ENCODE measurements at regions not wholly inside any gene's neighbourhood (a gene's known extent, or its start where the extent isn't known, plus 50 kb on each side); places are given as distances from the start of the nearest gene placed in this dataset.

- Histone ChIP-seq H3K23me2 (ENCODE audit: insufficient read length, low read depth, low read length, poor library complexity, severe bottlenecking) (no peaks in the 10 kb centered on the region), H3K18ac (ENCODE audit: insufficient read length, low read depth, low read length) (no peak overlapping the region), H3K79me2 (ENCODE audit: insufficient read depth, low read length) (no peaks in the 10 kb centered on the region), H4K8ac (replicated peaks; ENCODE audit: insufficient read length, low read depth, low read length) (no peak overlapping the region), H4K5ac (ENCODE audit: insufficient read length, low read depth, low read length) (no peak overlapping the region), H3K9ac (ENCODE audit: extremely low read depth, insufficient read length, low read length) (no peak overlapping the region), H2BK12ac (ENCODE audit: insufficient read length, low read depth, low read length) (no peak overlapping the region), H2AFZ (ENCODE audit: low read length) (no peak overlapping the region), H3K23ac (ENCODE audit: insufficient read length, low read depth, low read length) (no peak overlapping the region), H2BK20ac (ENCODE audit: low read depth, low read length, poor library complexity, severe bottlenecking) (no peak overlapping the region), H3K56ac (ENCODE audit: insufficient read length, low read depth, low read length) (no peak overlapping the region), H2BK120ac (ENCODE audit: low read depth, low read length, poor library complexity, severe bottlenecking) (no peak overlapping the region), H3K9me3 (ENCODE audit: control insufficient read depth, low read depth, low read length) (no peaks in the 10 kb centered on the region), H3K14ac (ENCODE audit: insufficient read depth, low read length) (no peak overlapping the region), H2BK15ac (ENCODE audit: low read depth, low read length) (no peak overlapping the region), H3K79me1 (ENCODE audit: insufficient read depth, low read depth, low read length, poor library complexity, severe bottlenecking) (no peaks in the 10 kb centered on the region), H4K20me1 (ENCODE audit: control insufficient read depth, insufficient read depth, insufficient read length) (no peaks in the 10 kb centered on the region), H3T11ph (ENCODE audit: low read length) (no peak overlapping the region), H3K4me1 (ENCODE audit: insufficient read depth, low read length) (no peaks in the 10 kb centered on the region), H3K27me3 (ENCODE audit: insufficient read depth, low read length) (no peaks in the 10 kb centered on the region), H2BK5ac (ENCODE audit: insufficient read length, low read length) (no peak overlapping the region), H3K4me2 (ENCODE audit: insufficient read depth, insufficient read length, low read length) (no peak overlapping the region), H2AK5ac (ENCODE audit: insufficient read length, low read length) (no peak overlapping the region), H3K4ac (ENCODE audit: low read depth, low read length) (no peak overlapping the region), H4K91ac (ENCODE audit: insufficient read length, low read depth, low read length) (no peak overlapping the region), H3K27ac (ENCODE audit: insufficient read length, low read depth, low read length) (no peak overlapping the region)
- no peak for DNase-seq
- Mint-ChIP-seq H3K27ac (peak overlapping the region in 1 of 3 experiments; percentile 81; a peak in 1 of 7 replicates), H3K36me3 (ENCODE audit: insufficient read depth in 1 of 3, low read depth in 3 of 3) (peaks cover 0 to 8% (median 0%) of the 10 kb centered on the region in 3 experiments; a peak in 3 of 7 replicates), H3K4me3 (no peak overlapping the region), H3K9me3 (peaks cover 3% of the 10 kb centered on the region in 2 experiments; a peak in 2 of 5 replicates), H3K4me1 (no peaks in the 10 kb centered on the region), H3K27me3 (ENCODE audit: low read depth) (no peaks in the 10 kb centered on the region; the same call in 1 of the 2 replicates)
- WGBS (ENCODE audit: extremely low coverage, insufficient read length, low lambda C conversion rate), result no CpG with 5 or more reads among the region's 2 CpGs
- no peak for TF ChIP-seq CTCF (conservative IDR thresholded peaks at IDR 0.05)
Measured at GRCh38 chr6:22980446-22980845, 411.1 kb downstream of the HDGFL1 start.
